Adrenal gland (tissue), 5 donors: ENCODE measurements at regions not wholly inside any gene's neighbourhood (a gene's known extent, or its start where the extent isn't known, plus 50 kb on each side); places are given as distances from the start of the nearest gene placed in this dataset.

Experiments used
- POLR2A ChIP-seq, 2 donors: fragments of 450-650 bp; IDR thresholded peaks; one replicate each; pipeline ENCODE4 v1.6.1; 2017; ENCODE audit warnings: antibody characterized with exemption in 2 of 2, mild to moderate bottlenecking in 2 of 2, moderate library complexity in 1 of 2
- TF ChIP-seq, protein P1 (sequence below), 6 experiments: fragments of 450-650 bp in 4 of 6; fragments of 200-600 bp in 2 of 6; sonication (generic) in 1 of 6; IDR thresholded peaks; 1 replicate in 5 of 6; 2 replicates in 1 of 6; pipeline versions ENCODE4 v1.5.1 to v1.8.0; 2016 to 2021; ENCODE audit warnings: antibody characterized with exemption in 6 of 6, mild to moderate bottlenecking in 2 of 6, moderate library complexity in 1 of 6
- donor health status: DM: no; HTN: no; CAD: no.

GRCh38 chr2:48210189-48210588 is 104.3 kb upstream of the FOXN2 start:
- TF ChIP-seq, protein P1, sequence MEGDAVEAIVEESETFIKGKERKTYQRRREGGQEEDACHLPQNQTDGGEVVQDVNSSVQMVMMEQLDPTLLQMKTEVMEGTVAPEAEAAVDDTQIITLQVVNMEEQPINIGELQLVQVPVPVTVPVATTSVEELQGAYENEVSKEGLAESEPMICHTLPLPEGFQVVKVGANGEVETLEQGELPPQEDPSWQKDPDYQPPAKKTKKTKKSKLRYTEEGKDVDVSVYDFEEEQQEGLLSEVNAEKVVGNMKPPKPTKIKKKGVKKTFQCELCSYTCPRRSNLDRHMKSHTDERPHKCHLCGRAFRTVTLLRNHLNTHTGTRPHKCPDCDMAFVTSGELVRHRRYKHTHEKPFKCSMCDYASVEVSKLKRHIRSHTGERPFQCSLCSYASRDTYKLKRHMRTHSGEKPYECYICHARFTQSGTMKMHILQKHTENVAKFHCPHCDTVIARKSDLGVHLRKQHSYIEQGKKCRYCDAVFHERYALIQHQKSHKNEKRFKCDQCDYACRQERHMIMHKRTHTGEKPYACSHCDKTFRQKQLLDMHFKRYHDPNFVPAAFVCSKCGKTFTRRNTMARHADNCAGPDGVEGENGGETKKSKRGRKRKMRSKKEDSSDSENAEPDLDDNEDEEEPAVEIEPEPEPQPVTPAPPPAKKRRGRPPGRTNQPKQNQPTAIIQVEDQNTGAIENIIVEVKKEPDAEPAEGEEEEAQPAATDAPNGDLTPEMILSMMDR (IDR thresholded peaks at IDR 0.05), result no peak
- no peak for TF ChIP-seq POLR2A (IDR thresholded peaks at IDR 0.05)
